Hematopoietic multipotent progenitor cell (in vitro differentiated cells): ENCODE measurements at regions not wholly inside any gene's neighbourhood (a gene's known extent, or its start where the extent isn't known, plus 50 kb on each side); places are given as distances from the start of the nearest gene placed in this dataset.
"Not testable (repeated sequence)": the region's sequence is repeated elsewhere in the genome, so short reads cannot be mapped to it uniquely, and the experiment has no call there.

ENCODE experiments used
- DNase-seq, 3 donors: peaks; one replicate each; pipeline ENCODE4 v3.0.0-alpha.2; 2011 to 2015; ENCODE audit warnings: low read depth in 2 of 3, low spot score in 2 of 3

- DNase-seq: no peak
Observed at GRCh38 chr18:60215432-60215831, 157.1 kb downstream of the MC4R start.

GRCh38 chr18:60209042-60209441 lies 163.5 kb downstream of the MC4R start:
- DNase-seq: peak in 1 of 3 donors; percentile 11

GRCh38 chr18:60202708-60203107 lies 169.9 kb downstream of the MC4R start:
- peak in 1 of 3 donors; percentile 7 for DNase-seq

- no peak for DNase-seq
Observed at GRCh38 chr18:60200558-60200957, 172.0 kb downstream of the MC4R start.

GRCh38 chr18:60199505-60199904 lies 173.1 kb downstream of the MC4R start:
- DNase-seq: no peak

GRCh38 chr18:60197671-60198462 lies 174.7 kb downstream of the MC4R start:
- DNase-seq: peak in 1 of 3 donors; percentile 17

GRCh38 chr18:60196836-60197606 lies 175.6 kb downstream of the MC4R start:
- no peak for DNase-seq

- DNase-seq: no peak
Observed at GRCh38 chr18:60193780-60194179, 178.8 kb downstream of the MC4R start.

GRCh38 chr18:60191926-60192325 lies 180.6 kb downstream of the MC4R start:
- no peak for DNase-seq

- no peak for DNase-seq
Observed at GRCh38 chr18:60189856-60190255, 182.7 kb downstream of the MC4R start.

- DNase-seq: no peak
Observed at GRCh38 chr18:60188958-60189357, 183.6 kb downstream of the MC4R start.

GRCh38 chr18:60182223-60182622 lies 190.4 kb downstream of the MC4R start:
- no peak for DNase-seq

GRCh38 chr18:60180671-60181070 lies 191.9 kb downstream of the MC4R start:
- no peak for DNase-seq

- not testable (repeated sequence) for DNase-seq
Observed at GRCh38 chr18:60178224-60178623, 194.4 kb downstream of the MC4R start.

- peak in 1 of 3 donors; percentile 25 for DNase-seq
Observed at GRCh38 chr18:60176259-60176658, 196.3 kb downstream of the MC4R start.

GRCh38 chr18:60174832-60175231 lies 197.7 kb downstream of the MC4R start:
- no peak for DNase-seq

GRCh38 chr18:60172030-60172429 lies 200.5 kb downstream of the MC4R start:
- no peak for DNase-seq

- no peak for DNase-seq
Observed at GRCh38 chr18:60163622-60164021, 209.0 kb downstream of the MC4R start.

GRCh38 chr18:60162388-60162787 lies 210.2 kb downstream of the MC4R start:
- DNase-seq: peak in 1 of 3 donors; percentile 69

- peak in 1 of 3 donors; percentile 31 for DNase-seq
Observed at GRCh38 chr18:60157810-60158209, 214.8 kb downstream of the MC4R start.

- no peak for DNase-seq
Observed at GRCh38 chr18:60153376-60153775, 219.2 kb downstream of the MC4R start.

GRCh38 chr18:60149316-60149715 lies 223.3 kb downstream of the MC4R start:
- DNase-seq: no peak
